HL-60 (cell line): ENCODE measurements at regions not wholly inside any gene's neighbourhood (a gene's known extent, or its start where the extent isn't known, plus 50 kb on each side); places are given as distances from the start of the nearest gene placed in this dataset.

Experiments used
- DNase-seq, 2 experiments: peaks; one replicate each; pipeline ENCODE4 v3.0.0-alpha.2; 2010 to 2020; ENCODE audit warnings: low read depth in 1 of 2, low spot score in 1 of 2
- H3K27ac ChIP-seq: fragments of 250-450 bp; sonication (Bioruptor Pico); replicated peaks from 2 replicates; pipeline ENCODE4 v1.5.1; 2020; ENCODE audit warnings: mild to moderate bottlenecking, moderate library complexity
- H3K27me3 ChIP-seq: fragments of 250-450 bp; sonication (Bioruptor Pico); 2 replicates; pipeline ENCODE4 v1.5.1; 2021; ENCODE audit warnings: mild to moderate bottlenecking, moderate library complexity; ENCODE audit not compliant: insufficient read depth, poor library complexity, severe bottlenecking
- H3K4me3 ChIP-seq: replicated peaks from 2 replicates; pipeline ENCODE4 v1.5.1; 2011; ENCODE audit warnings: mild to moderate bottlenecking, control low read depth, low read length; ENCODE audit not compliant: insufficient read depth
- CTCF ChIP-seq: IDR thresholded peaks from one replicate; pipeline ENCODE4 v1.5.1; 2011; ENCODE audit warnings: low read length, control low read depth, inconsistent platforms; ENCODE audit not compliant: insufficient read depth
- GABPA ChIP-seq: IDR thresholded peaks from 2 replicates; pipeline ENCODE4 v1.6.1; 2012; ENCODE audit warnings: low read depth
- POLR2AphosphoS5 ChIP-seq: IDR thresholded peaks from 2 replicates; pipeline ENCODE4 v1.6.1; 2012; ENCODE audit warnings: low read depth
- SPI1 ChIP-seq: IDR thresholded peaks from 2 replicates; pipeline ENCODE4 v1.6.1; 2012; ENCODE audit warnings: low read depth, mild to moderate bottlenecking, borderline replicate concordance
- TF ChIP-seq, protein P1 (sequence below): IDR thresholded peaks from 2 replicates; pipeline ENCODE4 v1.6.1; 2012; ENCODE audit warnings: low read depth; ENCODE audit not compliant: insufficient replicate concordance

DNA sequence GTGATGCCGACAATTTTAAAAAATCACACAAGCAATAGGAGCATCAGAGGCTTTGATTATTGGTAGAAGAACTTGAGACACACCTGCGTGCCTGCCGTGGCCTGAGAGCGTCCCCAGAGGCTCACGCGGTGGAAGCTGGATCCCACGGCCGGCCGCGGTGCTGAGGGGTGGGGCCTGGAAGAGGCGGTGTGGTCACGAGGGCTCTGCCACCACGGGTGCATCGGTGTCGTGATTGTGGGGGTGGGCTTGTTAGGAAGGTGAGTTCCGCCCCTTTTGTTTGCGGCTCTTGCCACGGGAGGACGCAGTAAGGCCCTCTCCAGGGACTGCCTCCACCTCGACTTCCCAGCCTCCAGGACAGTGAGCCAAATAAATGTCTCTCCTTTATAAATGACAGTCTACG is 77.2 kb upstream of the ADRA2C start:
- TF ChIP-seq POLR2AphosphoS5 = no peak
- TF ChIP-seq, protein P1, sequence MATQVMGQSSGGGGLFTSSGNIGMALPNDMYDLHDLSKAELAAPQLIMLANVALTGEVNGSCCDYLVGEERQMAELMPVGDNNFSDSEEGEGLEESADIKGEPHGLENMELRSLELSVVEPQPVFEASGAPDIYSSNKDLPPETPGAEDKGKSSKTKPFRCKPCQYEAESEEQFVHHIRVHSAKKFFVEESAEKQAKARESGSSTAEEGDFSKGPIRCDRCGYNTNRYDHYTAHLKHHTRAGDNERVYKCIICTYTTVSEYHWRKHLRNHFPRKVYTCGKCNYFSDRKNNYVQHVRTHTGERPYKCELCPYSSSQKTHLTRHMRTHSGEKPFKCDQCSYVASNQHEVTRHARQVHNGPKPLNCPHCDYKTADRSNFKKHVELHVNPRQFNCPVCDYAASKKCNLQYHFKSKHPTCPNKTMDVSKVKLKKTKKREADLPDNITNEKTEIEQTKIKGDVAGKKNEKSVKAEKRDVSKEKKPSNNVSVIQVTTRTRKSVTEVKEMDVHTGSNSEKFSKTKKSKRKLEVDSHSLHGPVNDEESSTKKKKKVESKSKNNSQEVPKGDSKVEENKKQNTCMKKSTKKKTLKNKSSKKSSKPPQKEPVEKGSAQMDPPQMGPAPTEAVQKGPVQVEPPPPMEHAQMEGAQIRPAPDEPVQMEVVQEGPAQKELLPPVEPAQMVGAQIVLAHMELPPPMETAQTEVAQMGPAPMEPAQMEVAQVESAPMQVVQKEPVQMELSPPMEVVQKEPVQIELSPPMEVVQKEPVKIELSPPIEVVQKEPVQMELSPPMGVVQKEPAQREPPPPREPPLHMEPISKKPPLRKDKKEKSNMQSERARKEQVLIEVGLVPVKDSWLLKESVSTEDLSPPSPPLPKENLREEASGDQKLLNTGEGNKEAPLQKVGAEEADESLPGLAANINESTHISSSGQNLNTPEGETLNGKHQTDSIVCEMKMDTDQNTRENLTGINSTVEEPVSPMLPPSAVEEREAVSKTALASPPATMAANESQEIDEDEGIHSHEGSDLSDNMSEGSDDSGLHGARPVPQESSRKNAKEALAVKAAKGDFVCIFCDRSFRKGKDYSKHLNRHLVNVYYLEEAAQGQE = no peak
- no peak for TF ChIP-seq SPI1
- no peak for TF ChIP-seq GABPA
- no peak for TF ChIP-seq CTCF
- no peak overlapping the region for H3K27ac ChIP-seq
- H3K4me3 ChIP-seq = no peak overlapping the region
- no peak for DNase-seq
- H3K27me3 ChIP-seq = no peaks in the 10 kb centered on the region

DNA sequence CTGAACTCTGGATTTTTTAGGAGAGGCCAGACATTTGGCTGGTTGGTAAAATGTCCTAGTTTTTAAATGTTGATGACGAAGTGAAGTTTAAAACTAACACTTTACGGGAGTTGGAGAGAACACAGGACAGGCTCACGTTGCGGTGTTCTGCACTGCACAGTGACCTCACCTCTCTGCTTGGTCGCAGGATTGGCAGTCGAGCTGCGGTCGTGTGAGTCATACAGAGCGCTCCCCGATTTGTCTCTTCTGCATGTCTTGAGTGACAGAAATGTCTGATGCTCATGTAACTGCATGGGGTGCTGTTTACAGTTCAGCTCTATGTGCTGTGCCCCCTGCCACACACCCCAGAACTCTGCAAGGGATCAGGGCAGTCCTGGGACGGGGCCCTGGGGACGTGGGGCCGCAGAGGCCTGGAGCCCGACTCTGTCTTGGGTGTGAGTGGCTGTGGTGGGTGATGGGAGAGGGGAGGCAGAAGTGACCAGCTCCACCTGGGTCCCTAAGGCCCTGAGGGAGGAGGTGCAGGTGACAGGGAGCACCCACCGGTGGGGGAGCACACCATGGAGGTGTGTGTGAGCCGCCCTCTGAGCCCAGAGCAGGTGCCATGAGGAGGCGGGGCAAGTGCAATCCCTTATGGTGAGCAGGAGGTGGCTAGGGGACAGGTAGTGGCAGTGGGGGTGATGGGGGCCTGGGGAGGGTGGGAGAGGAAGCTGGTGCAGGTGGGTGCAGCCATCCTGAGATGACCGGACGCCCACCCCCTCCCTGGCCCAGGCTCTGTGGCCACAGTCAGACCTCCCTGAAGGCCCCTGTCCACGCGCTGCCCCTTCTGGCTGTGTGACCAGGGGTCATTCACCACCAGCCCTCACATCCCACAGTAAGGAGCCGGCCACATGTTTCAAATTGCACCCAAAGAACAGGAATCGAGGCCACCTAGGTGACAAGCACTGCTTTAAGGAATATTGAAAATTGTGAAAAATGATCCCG is 77.9 kb upstream of the ADRA2C start:
- DNase-seq = no peak
- no peak overlapping the region for H3K4me3 ChIP-seq
- no peaks in the 10 kb centered on the region for H3K27me3 ChIP-seq
- H3K27ac ChIP-seq = no peak overlapping the region
- TF ChIP-seq SPI1 (no peak), GABPA (no peak), CTCF (no peak), POLR2AphosphoS5 (no peak)
- TF ChIP-seq, protein P1 = no peak

- H3K27me3 ChIP-seq = no peaks in the 10 kb centered on the region
- no peak for DNase-seq
- H3K27ac ChIP-seq = no peak overlapping the region
- no peak for TF ChIP-seq SPI1
- TF ChIP-seq, protein P1 = no peak
- TF ChIP-seq GABPA = no peak
- no peak for TF ChIP-seq CTCF
- no peak for TF ChIP-seq POLR2AphosphoS5
- H3K4me3 ChIP-seq = no peak overlapping the region
These were observed 78.6 kb upstream of the ADRA2C start for GRCh38 chr4:3687538-3687937.
